OCI-LY7 (cell line): ENCODE measurements at regions not wholly inside any gene's neighbourhood (a gene's known extent, or its start where the extent isn't known, plus 50 kb on each side); places are given as distances from the start of the nearest gene placed in this dataset.

Source experiments
- EZH2phosphoT487 ChIP-seq: fragments of 200-600 bp; sonication (generic); IDR thresholded peaks from 2 replicates; pipeline ENCODE4 v1.6.1; 2018; ENCODE audit warnings: low read depth, borderline replicate concordance, mild to moderate bottlenecking, mixed run types, antibody characterized with exemption, low read length, moderate library complexity, mixed read lengths
- TF ChIP-seq, protein P1 (sequence below): fragments of 200-600 bp; sonication (generic); conservative IDR thresholded peaks from 2 replicates; pipeline ENCODE4 v1.5.1; 2014; ENCODE audit warnings: mild to moderate bottlenecking, antibody characterized with exemption, low read length, moderate library complexity, mixed read lengths

GRCh38 chr10:4177791-4178190 lies 392.8 kb upstream of the KLF6 start:
- TF ChIP-seq, protein P1, sequence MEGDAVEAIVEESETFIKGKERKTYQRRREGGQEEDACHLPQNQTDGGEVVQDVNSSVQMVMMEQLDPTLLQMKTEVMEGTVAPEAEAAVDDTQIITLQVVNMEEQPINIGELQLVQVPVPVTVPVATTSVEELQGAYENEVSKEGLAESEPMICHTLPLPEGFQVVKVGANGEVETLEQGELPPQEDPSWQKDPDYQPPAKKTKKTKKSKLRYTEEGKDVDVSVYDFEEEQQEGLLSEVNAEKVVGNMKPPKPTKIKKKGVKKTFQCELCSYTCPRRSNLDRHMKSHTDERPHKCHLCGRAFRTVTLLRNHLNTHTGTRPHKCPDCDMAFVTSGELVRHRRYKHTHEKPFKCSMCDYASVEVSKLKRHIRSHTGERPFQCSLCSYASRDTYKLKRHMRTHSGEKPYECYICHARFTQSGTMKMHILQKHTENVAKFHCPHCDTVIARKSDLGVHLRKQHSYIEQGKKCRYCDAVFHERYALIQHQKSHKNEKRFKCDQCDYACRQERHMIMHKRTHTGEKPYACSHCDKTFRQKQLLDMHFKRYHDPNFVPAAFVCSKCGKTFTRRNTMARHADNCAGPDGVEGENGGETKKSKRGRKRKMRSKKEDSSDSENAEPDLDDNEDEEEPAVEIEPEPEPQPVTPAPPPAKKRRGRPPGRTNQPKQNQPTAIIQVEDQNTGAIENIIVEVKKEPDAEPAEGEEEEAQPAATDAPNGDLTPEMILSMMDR, result no peak
- no peak for TF ChIP-seq EZH2phosphoT487
